Right lobe of liver (tissue), 4 donors: ENCODE measurements at regions not wholly inside any gene's neighbourhood (a gene's known extent, or its start where the extent isn't known, plus 50 kb on each side); places are given as distances from the start of the nearest gene placed in this dataset.

Source experiments
- CTCF ChIP-seq, 4 donors: fragments of 200-600 bp in 3 of 4; fragments of 450-650 bp in 1 of 4; IDR thresholded peaks; one replicate each; pipeline versions ENCODE4 v1.5.1 to v1.8.0; 2016 to 2022; ENCODE audit warnings: antibody characterized with exemption in 4 of 4, mild to moderate bottlenecking in 2 of 4
- POLR2A ChIP-seq: fragments of 450-650 bp; IDR thresholded peaks from one replicate; pipeline ENCODE4 v1.6.1; 2017; ENCODE audit warnings: antibody characterized with exemption, mild to moderate bottlenecking
- donor health status: DM: no; HTN: no; CAD: no.
- donor health status: DM: no; HTN: no; CAD: no.
- donor health status: DM: no; HTN: yes; CAD: no.

- TF ChIP-seq CTCF (IDR thresholded peaks at IDR 0.05): no peak
- no peak for TF ChIP-seq POLR2A
These were observed 155.7 kb downstream of the NXNL2 start for GRCh38 chr9:88690628-88691027.
